ENCODE measurements at regions not wholly inside any gene's neighbourhood (a gene's known extent, or its start where the extent isn't known, plus 50 kb on each side); places are given as distances from the start of the nearest gene placed in this dataset.

- TF ChIP-seq POLR2A (IDR thresholded peaks at IDR 0.05; ENCODE audit: low read length), result no peak
- TF ChIP-seq GATA1 (IDR thresholded peaks at IDR 0.05; ENCODE audit: low read depth, low read length), result no peak
Measured at GRCh38 chr17:12485361-12485906, 180.3 kb upstream of the MYOCD start.
